ENCODE measurements at regions not wholly inside any gene's neighbourhood (a gene's known extent, or its start where the extent isn't known, plus 50 kb on each side); places are given as distances from the start of the nearest gene placed in this dataset.

GRCh38 chr5:67774267-67774552 lies 441.3 kb upstream of the PIK3R1 start:
- dilution Hi-C loops (cut with MboI; ENCODE audit: extremely low pct_ligation_motif_present, low sequenced_read_pairs) (no loop called here), intact Hi-C loops (cut with micrococcal nuclease) (no loop called here)
- ChIA-PET CTCF (no interaction called here), POLR2A (no interaction called here)
- H3K9me1 ChIP-seq (replicated peaks; ENCODE audit: control insufficient read depth, extremely low read depth, insufficient read depth, low read length): no peaks in the 10 kb centered on the region
- no TSS peak for BruUV-seq (replicated peaks)
- DNase-seq (ENCODE audit: low read depth, low spot score): no peak
- H3K79me2 ChIP-seq (ENCODE audit: control insufficient read depth, insufficient read depth, low read length): no peaks in the 10 kb centered on the region
- H3K9me3 ChIP-seq (replicated peaks; ENCODE audit: control insufficient read depth, insufficient read depth, low read length): no peaks in the 10 kb centered on the region
- H3K4me3 ChIP-seq (replicated peaks in 1 of 3; ENCODE audit: insufficient read depth in 1 of 3, low read depth in 1 of 3, low read length in 3 of 3): no peak overlapping the region
- H3K9ac ChIP-seq (replicated peaks; ENCODE audit: extremely low read depth, insufficient read depth, low read length): no peak overlapping the region
- H3K4me1 ChIP-seq (ENCODE audit: control insufficient read depth, extremely low read depth, insufficient read depth, low read length): peaks cover 2% of the 10 kb centered on the region
- no peak overlapping the region for H2AFZ ChIP-seq (ENCODE audit: low read depth, low read length)
- no peak for FAIRE-seq
- no peaks in the 10 kb centered on the region for H4K20me1 ChIP-seq (replicated peaks; ENCODE audit: control insufficient read depth, extremely low read depth, insufficient read depth, low read length)
- H3K27ac ChIP-seq (ENCODE audit: insufficient read depth, low read depth, low read length): no peak overlapping the region
- TF ChIP-seq POLR2AphosphoS5 (IDR thresholded peaks at IDR 0.05; ENCODE audit: insufficient read depth, low read depth, low read length): no peak
- no peak for TF ChIP-seq EZH2 (IDR thresholded peaks at IDR 0.05; ENCODE audit: borderline replicate concordance, low read depth, low read length, severe bottlenecking)
- no peak for TF ChIP-seq GATA2 (IDR thresholded peaks at IDR 0.05; ENCODE audit: insufficient read depth, insufficient read length, low read depth, low read length)
- TF ChIP-seq MYC (IDR thresholded peaks at IDR 0.05; ENCODE audit: low read depth, low read length): no peak
- TF ChIP-seq, protein P1, sequence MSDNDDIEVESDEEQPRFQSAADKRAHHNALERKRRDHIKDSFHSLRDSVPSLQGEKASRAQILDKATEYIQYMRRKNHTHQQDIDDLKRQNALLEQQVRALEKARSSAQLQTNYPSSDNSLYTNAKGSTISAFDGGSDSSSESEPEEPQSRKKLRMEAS (IDR thresholded peaks at IDR 0.05; ENCODE audit: insufficient read depth, insufficient read length): no peak
- TF ChIP-seq JUN (IDR thresholded peaks at IDR 0.05; ENCODE audit: borderline replicate concordance, insufficient read depth, insufficient read length, low read depth): no peak
- TF ChIP-seq CTCF (IDR thresholded peaks at IDR 0.05; ENCODE audit: extremely low read depth in 1 of 2, insufficient read depth in 1 of 2, low read depth in 1 of 2, low read length in 2 of 2): no peak
- TF ChIP-seq POLR2A (IDR thresholded peaks at IDR 0.05; ENCODE audit: low read depth, low read length): no peak
- no peak for TF ChIP-seq FOS (IDR thresholded peaks at IDR 0.05; ENCODE audit: borderline replicate concordance, insufficient read depth, low read length)
- H3K4me2 ChIP-seq (ENCODE audit: insufficient read depth, low read length): no peak overlapping the region
- no peaks in the 10 kb centered on the region for H3K27me3 ChIP-seq (ENCODE audit: control insufficient read depth in 2 of 2, insufficient read depth in 2 of 2, low read length in 2 of 2)
- H3K36me3 ChIP-seq (ENCODE audit: control insufficient read depth in 2 of 2, extremely low read depth in 1 of 2, insufficient read depth in 2 of 2, low read length in 2 of 2): no peaks in the 10 kb centered on the region

Measured in endothelial cell of umbilical vein (primary cell).